Stimulated activated CD4-positive, alpha-beta T cell treated with anti-CD3 and anti-CD28 coated beads, Interleukin-15, amount 100 ng/mL, for 48 hours (primary cell): ENCODE measurements at regions not wholly inside any gene's neighbourhood (a gene's known extent, or its start where the extent isn't known, plus 50 kb on each side); places are given as distances from the start of the nearest gene placed in this dataset.

Experiments
- DNase-seq, 2 donors: peaks; one replicate each; pipeline ENCODE4 v3.0.0-alpha.2; 2020; ENCODE audit warnings: low read depth in 2 of 2

DNA sequence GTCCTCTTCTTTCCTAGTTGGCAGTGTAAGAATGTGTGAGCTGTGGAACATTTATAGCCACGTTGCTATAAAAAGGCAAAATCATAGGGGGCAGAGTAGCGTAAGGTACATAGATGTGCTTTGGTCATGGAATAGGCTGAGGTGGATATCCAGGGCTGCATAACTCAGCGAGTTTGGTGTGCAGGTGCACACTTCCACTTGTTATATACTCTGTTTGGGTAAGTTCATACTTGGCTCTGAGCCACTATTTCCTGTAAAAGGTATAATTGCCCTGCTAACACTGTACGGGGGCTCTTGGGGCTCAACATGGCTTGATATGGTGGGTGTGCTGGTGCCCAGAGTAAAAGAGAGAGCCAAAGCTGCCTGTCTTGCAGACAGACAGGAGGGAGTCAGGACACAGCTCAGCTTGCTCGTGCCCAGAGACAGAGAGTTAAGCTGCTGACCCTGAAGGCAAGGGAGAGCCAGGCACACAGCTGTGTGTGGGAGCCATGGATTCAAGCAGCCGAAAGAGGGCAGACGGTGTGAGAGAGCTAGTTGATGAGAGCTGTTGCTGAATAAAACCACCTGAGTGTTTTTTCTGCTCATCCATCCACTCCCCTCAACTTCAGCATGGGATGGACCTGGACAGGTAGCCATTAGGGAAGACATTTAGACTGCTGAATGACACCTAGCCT, 126.7 kb downstream of the DKK1 start:
- DNase-seq: no peak

DNA sequence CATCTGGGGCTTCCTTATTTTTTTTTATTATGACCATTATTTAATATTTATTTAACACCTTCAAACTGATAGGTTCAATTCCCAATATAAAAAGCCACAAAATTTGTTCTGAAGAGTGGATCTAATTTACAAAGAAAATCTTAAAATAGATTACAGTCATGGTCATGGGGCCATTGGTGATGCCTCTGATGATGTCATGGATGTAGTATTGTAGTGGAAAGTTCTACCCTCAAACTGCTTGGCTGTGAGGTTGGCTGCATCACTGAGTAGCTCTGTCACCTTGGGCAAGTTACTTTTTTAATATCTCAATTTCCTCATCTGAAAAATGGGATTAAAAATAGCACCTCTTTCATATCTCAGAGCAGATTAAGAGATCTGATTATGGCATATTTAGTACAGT, 128.5 kb downstream of the DKK1 start:
- DNase-seq: no peak

GRCh38 chr10:52443419-52444388, 129.6 kb downstream of the DKK1 start:
- no peak for DNase-seq

GRCh38 chr10:52446391-52446790, 132.3 kb downstream of the DKK1 start:
- no peak for DNase-seq

DNA sequence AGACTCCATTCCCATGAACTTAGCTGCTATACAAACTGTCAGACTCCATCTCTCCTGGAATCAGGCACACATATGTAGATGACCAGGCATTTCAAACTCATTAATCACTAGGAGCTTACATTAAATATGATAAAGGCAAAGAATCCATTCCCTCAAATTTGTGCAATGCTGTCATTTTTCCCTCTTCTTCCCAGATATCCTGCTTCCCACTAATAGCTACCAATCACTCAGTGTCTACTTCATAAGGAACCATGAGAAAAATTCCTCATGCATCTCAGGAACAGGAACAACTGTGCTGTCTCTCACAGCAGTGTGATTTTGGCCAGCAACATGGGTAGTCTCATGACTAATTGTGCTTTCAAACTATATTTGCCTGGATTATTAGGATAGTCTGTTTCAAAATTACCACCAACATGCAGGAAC, 133.9 kb downstream of the DKK1 start:
- DNase-seq: no peak

GRCh38 chr10:52450762-52451291, 136.7 kb downstream of the DKK1 start:
- no peak for DNase-seq

- DNase-seq: no peak
Measured at GRCh38 chr10:52451817-52452216, 137.7 kb downstream of the DKK1 start.

GRCh38 chr10:52452600-52453493, 138.8 kb downstream of the DKK1 start:
- DNase-seq: no peak

GRCh38 chr10:52453501-52453900, 139.4 kb downstream of the DKK1 start:
- DNase-seq: no peak

DNA sequence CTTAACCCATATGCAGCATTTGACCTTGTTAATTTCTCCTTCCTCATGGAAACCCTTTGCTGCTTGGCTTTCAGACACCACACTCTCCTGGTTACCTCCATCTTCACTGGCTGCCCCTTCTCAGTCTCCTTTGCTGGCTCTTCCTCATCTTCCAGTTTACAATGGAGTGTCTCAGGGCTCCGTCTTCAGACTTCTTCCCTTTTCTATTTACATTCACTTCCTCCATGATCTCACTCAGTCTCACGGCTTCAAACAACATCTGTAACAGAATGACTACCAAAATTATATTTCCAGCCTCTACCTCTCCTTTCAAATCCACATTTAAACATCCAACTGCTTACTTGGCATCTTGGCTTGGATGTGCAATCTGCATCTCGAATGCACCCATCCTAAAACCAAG, 140.4 kb downstream of the DKK1 start:
- DNase-seq: no peak

- no peak for DNase-seq
Measured at GRCh38 chr10:52455098-52455497, 141.0 kb downstream of the DKK1 start.

DNA sequence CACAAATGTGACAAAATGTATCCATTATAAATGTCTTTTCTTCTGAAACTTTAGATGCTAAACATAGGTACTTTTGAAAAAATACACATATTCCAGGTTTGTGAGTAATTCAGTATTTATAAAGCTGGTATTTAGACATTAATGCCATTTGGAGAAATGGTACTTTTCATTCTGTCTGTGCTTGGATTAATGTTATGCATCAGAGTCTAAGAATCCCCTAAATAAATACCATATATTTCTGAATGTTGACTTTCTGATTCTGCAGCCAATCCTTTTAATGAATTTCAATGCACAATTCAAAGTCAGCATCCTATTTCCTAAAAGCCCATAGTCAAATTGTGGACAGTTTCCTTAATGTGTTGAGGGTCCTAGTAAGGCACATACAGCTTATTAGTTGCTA, 145.0 kb downstream of the DKK1 start:
- no peak for DNase-seq

GRCh38 chr10:52463826-52464225, 149.7 kb downstream of the DKK1 start:
- no peak for DNase-seq

- no peak for DNase-seq
Measured at GRCh38 chr10:52464368-52465124, 150.5 kb downstream of the DKK1 start.

- DNase-seq: no peak
Measured at GRCh38 chr10:52465202-52465601, 151.1 kb downstream of the DKK1 start.

GRCh38 chr10:52466464-52466863, 152.4 kb downstream of the DKK1 start:
- DNase-seq: no peak

- no peak for DNase-seq
Measured at GRCh38 chr10:52469970-52470705, 156.1 kb downstream of the DKK1 start.

DNA sequence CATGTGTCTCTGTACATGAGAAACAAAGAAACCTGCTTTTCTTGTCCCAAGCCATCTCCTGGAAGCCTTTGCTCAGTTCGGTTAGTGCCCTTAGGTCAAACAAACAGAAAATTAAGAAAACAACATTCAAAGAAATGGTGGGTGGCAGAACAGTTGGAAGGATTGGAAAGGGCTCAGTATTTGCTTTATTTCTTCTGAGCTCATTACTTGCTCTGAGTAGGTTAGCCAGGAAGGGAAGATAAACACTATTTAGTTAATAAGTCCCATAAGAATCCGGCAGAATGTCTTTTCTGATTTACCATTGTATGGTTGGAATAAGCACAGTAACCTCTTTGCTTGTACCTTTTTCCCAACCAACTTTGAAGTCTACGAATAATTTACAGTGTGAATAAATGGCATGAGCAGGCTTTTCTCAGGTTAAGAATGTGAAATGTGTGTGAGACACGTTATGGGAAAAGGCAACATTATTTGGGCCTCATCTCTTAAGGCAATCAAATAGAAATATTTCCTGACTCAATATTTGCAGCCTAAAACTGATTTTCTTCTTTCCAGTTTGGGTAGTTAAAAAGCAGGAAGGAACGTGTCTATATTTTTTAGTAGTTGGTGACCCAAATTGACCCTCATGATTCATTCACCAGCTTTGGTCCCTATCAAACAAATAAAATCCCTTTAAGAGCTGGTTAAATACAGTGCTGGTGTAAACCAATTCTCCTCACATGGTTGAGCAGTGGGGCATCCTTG, 158.5 kb downstream of the DKK1 start:
- DNase-seq: no peak

DNA sequence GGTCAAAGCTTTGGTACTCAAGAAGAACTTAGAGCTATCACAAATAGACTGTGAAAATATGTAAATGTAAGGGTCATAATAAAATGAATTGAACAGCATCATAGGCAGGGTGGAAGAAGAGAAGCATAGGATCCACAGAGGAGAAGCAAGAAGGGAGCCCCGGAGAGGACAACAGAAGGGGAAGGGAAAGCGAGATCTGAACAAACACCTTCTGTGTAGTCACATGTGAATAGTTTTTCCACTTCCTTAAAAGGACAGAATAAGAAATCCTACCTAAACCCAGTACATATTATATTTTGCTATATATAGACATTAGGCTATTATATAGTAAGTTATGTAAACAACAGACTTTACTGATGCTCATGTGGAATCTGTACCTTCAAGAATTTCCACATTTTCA, 160.2 kb downstream of the DKK1 start:
- no peak for DNase-seq

- DNase-seq: no peak
Measured at GRCh38 chr10:52477305-52477704, 163.2 kb downstream of the DKK1 start.
